ENCODE measurements at regions not wholly inside any gene's neighbourhood (a gene's known extent, or its start where the extent isn't known, plus 50 kb on each side); places are given as distances from the start of the nearest gene placed in this dataset.

GRCh38 chr3:163139600-163139999, 1643.0 kb downstream of the OTOL1 start (continued):
- TF ChIP-seq TOX (CRISPR knock-in tag; IDR thresholded peaks at IDR 0.05; ENCODE audit: borderline replicate concordance) (no peak), ESRRG (CRISPR knock-in tag; IDR thresholded peaks at IDR 0.05) (no peak)

GRCh38 chr3:163138258-163138657, 1641.7 kb downstream of the OTOL1 start:
- TF ChIP-seq ZFP30 (CRISPR knock-in tag; IDR thresholded peaks at IDR 0.05) (no peak), POU6F1 (CRISPR knock-in tag; IDR thresholded peaks at IDR 0.05; ENCODE audit: borderline replicate concordance, low read depth) (no peak), SNAI2 (CRISPR knock-in tag; IDR thresholded peaks at IDR 0.05) (no peak), ZNF70 (CRISPR knock-in tag; IDR thresholded peaks at IDR 0.05) (no peak), ZFP3 (CRISPR knock-in tag; IDR thresholded peaks at IDR 0.05) (no peak), RARB (CRISPR knock-in tag; IDR thresholded peaks at IDR 0.05) (no peak), CSRNP3 (CRISPR knock-in tag; IDR thresholded peaks at IDR 0.05) (no peak), ESRRG (CRISPR knock-in tag; IDR thresholded peaks at IDR 0.05) (no peak), ARNTL (CRISPR knock-in tag; IDR thresholded peaks at IDR 0.05; ENCODE audit: borderline replicate concordance, low read depth) (no peak)
- TF ChIP-seq, protein P1, sequence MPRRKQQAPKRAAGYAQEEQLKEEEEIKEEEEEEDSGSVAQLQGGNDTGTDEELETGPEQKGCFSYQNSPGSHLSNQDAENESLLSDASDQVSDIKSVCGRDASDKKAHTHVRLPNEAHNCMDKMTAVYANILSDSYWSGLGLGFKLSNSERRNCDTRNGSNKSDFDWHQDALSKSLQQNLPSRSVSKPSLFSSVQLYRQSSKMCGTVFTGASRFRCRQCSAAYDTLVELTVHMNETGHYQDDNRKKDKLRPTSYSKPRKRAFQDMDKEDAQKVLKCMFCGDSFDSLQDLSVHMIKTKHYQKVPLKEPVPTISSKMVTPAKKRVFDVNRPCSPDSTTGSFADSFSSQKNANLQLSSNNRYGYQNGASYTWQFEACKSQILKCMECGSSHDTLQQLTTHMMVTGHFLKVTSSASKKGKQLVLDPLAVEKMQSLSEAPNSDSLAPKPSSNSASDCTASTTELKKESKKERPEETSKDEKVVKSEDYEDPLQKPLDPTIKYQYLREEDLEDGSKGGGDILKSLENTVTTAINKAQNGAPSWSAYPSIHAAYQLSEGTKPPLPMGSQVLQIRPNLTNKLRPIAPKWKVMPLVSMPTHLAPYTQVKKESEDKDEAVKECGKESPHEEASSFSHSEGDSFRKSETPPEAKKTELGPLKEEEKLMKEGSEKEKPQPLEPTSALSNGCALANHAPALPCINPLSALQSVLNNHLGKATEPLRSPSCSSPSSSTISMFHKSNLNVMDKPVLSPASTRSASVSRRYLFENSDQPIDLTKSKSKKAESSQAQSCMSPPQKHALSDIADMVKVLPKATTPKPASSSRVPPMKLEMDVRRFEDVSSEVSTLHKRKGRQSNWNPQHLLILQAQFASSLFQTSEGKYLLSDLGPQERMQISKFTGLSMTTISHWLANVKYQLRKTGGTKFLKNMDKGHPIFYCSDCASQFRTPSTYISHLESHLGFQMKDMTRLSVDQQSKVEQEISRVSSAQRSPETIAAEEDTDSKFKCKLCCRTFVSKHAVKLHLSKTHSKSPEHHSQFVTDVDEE (CRISPR knock-in tag; IDR thresholded peaks at IDR 0.05): no peak

GRCh38 chr3:163132111-163132510, 1635.5 kb downstream of the OTOL1 start:
- ATAC-seq: no peak
- TF ChIP-seq ISL1 (CRISPR knock-in tag; IDR thresholded peaks at IDR 0.05) (no peak), ZC3H10 (CRISPR knock-in tag; IDR thresholded peaks at IDR 0.05) (no peak), SNAI2 (CRISPR knock-in tag; IDR thresholded peaks at IDR 0.05) (no peak), GLIS3 (CRISPR knock-in tag; IDR thresholded peaks at IDR 0.05) (no peak), ZFP30 (CRISPR knock-in tag; IDR thresholded peaks at IDR 0.05) (no peak)

More at GRCh38 chr3:163138258-163138657, 1641.7 kb downstream of the OTOL1 start:
- no peak for ATAC-seq

GRCh38 chr3:163129287-163129686, 1632.7 kb downstream of the OTOL1 start:
- ATAC-seq: no peak

More at GRCh38 chr3:163129287-163129686, 1632.7 kb downstream of the OTOL1 start:
- TF ChIP-seq, protein P1 (CRISPR knock-in tag; IDR thresholded peaks at IDR 0.05): no peak
- no peak for TF ChIP-seq CSRNP3 (CRISPR knock-in tag; IDR thresholded peaks at IDR 0.05)
- TF ChIP-seq POU6F1 (CRISPR knock-in tag; IDR thresholded peaks at IDR 0.05; ENCODE audit: borderline replicate concordance, low read depth): no peak
- no peak for TF ChIP-seq ZNF8 (CRISPR knock-in tag; IDR thresholded peaks at IDR 0.05)
- TF ChIP-seq CSDC2 (CRISPR knock-in tag; IDR thresholded peaks at IDR 0.05): no peak
- no peak for TF ChIP-seq ZNF70 (CRISPR knock-in tag; IDR thresholded peaks at IDR 0.05)
- no peak for TF ChIP-seq BACH2 (CRISPR knock-in tag; IDR thresholded peaks at IDR 0.05; ENCODE audit: borderline replicate concordance)
- no peak for TF ChIP-seq RARB (CRISPR knock-in tag; IDR thresholded peaks at IDR 0.05)
- TF ChIP-seq ZFP30 (CRISPR knock-in tag; IDR thresholded peaks at IDR 0.05): no peak
- no peak for TF ChIP-seq SNAI2 (CRISPR knock-in tag; IDR thresholded peaks at IDR 0.05)
- TF ChIP-seq OSR1 (CRISPR knock-in tag; IDR thresholded peaks at IDR 0.05): no peak
- no peak for TF ChIP-seq TOX (CRISPR knock-in tag; IDR thresholded peaks at IDR 0.05; ENCODE audit: borderline replicate concordance)
- no peak for TF ChIP-seq ARNTL (CRISPR knock-in tag; IDR thresholded peaks at IDR 0.05; ENCODE audit: borderline replicate concordance, low read depth)
- TF ChIP-seq ISL1 (CRISPR knock-in tag; IDR thresholded peaks at IDR 0.05): no peak
- TF ChIP-seq TCF4 (CRISPR knock-in tag; IDR thresholded peaks at IDR 0.05; ENCODE audit: borderline replicate concordance): no peak
- TF ChIP-seq, protein P2, sequence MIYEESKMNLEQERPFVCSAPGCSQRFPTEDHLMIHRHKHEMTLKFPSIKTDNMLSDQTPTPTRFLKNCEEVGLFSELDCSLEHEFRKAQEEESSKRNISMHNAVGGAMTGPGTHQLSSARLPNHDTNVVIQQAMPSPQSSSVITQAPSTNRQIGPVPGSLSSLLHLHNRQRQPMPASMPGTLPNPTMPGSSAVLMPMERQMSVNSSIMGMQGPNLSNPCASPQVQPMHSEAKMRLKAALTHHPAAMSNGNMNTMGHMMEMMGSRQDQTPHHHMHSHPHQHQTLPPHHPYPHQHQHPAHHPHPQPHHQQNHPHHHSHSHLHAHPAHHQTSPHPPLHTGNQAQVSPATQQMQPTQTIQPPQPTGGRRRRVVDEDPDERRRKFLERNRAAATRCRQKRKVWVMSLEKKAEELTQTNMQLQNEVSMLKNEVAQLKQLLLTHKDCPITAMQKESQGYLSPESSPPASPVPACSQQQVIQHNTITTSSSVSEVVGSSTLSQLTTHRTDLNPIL (CRISPR knock-in tag; IDR thresholded peaks at IDR 0.05; ENCODE audit: low read depth): no peak
- no peak for TF ChIP-seq ESRRG (CRISPR knock-in tag; IDR thresholded peaks at IDR 0.05)
